ENCODE measurements at regions not wholly inside any gene's neighbourhood (a gene's known extent, or its start where the extent isn't known, plus 50 kb on each side); places are given as distances from the start of the nearest gene placed in this dataset.

DNA sequence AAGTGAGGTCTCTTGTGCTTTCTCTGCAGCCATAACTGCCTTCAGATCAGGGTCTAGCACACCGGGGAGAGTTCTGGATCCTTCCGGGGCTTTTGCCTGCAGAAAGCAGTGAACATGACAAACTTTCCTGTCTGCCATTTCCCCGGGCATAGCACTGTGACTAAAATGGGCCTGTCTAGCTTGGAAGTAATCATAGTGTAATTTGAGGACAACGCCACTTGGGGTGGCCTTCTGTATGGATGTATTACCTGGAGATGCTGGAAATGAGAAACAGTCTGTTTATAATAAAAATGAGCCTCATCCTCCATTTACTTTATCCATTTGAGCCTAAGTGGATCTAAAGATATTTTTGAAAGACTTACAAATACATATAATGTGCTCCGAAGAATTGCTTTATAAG is 453.7 kb downstream of the VRK1 start:
- H3K9me3 ChIP-seq (ENCODE audit: control insufficient read depth in 5 of 5, low read length in 5 of 5) = peaks cover 0 to 7% (median 0%) of the 10 kb centered on the region in 5 donors
- H3K27ac ChIP-seq (ENCODE audit: low read depth, low read length) = no peak overlapping the region
- H3K27me3 ChIP-seq (ENCODE audit: control insufficient read depth in 5 of 5, insufficient read depth in 4 of 5, low read length in 5 of 5) = peaks cover 0 to 5% (median 0%) of the 10 kb centered on the region in 5 donors
- no peak overlapping the region for H3K4me3 ChIP-seq (ENCODE audit: low read depth in 1 of 5, low read length in 5 of 5)
- no peaks in the 10 kb centered on the region for H3K36me3 ChIP-seq (ENCODE audit: control insufficient read depth in 5 of 5, insufficient read depth in 5 of 5, low read length in 5 of 5)
- H3K4me1 ChIP-seq (ENCODE audit: control insufficient read depth in 5 of 5, insufficient read depth in 5 of 5, low read length in 5 of 5) = no peaks in the 10 kb centered on the region
- H3K9ac ChIP-seq (ENCODE audit: low read length in 5 of 5) = no peak overlapping the region

DNA sequence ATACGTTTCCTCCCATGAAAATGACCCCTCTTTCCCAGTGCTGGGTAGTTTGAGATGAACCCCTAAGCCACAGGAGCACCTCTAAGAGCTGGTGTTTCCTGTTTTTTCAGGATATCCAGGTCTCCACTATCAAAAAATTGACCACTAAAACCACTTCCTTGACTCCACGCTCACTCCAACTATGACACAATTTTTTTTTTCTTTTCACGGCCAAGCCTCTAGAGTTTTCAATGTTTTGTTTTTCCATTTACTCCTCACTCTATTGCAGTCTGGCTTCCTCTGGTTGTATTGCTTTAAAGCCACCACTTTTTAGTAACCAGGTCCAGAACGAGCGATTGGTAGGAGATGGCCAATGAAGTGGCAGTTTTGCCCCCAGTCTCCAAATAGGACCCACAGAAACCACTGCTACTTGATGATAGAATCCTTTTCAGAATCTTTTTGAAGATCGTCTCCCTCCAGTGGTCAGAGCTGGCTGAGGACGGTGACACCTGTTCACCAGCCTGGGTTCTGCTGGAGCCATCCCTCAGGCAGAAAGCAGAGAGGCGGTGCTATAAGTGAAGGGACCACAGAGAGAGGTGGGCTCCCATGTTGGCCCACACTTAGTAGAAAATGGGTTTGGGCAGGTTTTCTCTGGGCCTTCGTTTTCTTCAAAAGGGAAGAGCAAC is 454.4 kb downstream of the VRK1 start:
- Histone ChIP-seq H3K36me3 (ENCODE audit: control insufficient read depth in 5 of 5, insufficient read depth in 5 of 5, low read length in 5 of 5) (no peaks in the 10 kb centered on the region), H3K4me1 (ENCODE audit: control insufficient read depth in 5 of 5, insufficient read depth in 5 of 5, low read length in 5 of 5) (no peaks in the 10 kb centered on the region), H3K9me3 (ENCODE audit: control insufficient read depth in 5 of 5, low read length in 5 of 5) (peaks cover 0 to 7% (median 2%) of the 10 kb centered on the region in 5 donors), H3K9ac (ENCODE audit: low read length in 5 of 5) (no peak overlapping the region), H3K27me3 (ENCODE audit: control insufficient read depth in 5 of 5, insufficient read depth in 4 of 5, low read length in 5 of 5) (peaks cover 0 to under 1% (median 0%) of the 10 kb centered on the region in 5 donors), H3K4me3 (ENCODE audit: low read depth in 1 of 5, low read length in 5 of 5) (no peak overlapping the region), H3K27ac (ENCODE audit: low read depth, low read length) (no peak overlapping the region)

DNA sequence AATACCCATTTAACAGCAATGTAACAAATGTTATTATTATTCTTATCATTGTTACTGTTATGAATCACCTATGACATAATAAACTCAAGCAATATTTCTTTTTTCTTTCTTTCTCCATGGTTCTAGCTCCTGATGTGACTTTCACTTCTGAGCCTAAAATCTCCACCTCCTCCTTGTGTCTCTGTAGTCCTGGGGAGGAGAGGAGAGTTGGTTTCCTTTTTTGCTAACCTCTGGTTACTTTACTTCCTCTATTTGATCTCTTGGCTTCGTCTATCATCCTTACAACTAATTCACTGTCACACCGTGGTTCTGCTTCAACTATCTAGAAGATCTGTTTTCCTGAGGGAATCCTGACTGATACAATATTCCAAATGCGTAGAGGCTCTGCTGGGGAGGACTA is 456.6 kb downstream of the VRK1 start:
- Histone ChIP-seq H3K4me1 (ENCODE audit: control insufficient read depth in 5 of 5, insufficient read depth in 5 of 5, low read length in 5 of 5) (no peaks in the 10 kb centered on the region), H3K9me3 (ENCODE audit: control insufficient read depth in 5 of 5, low read length in 5 of 5) (peaks cover 0 to 7% (median 2%) of the 10 kb centered on the region in 5 donors), H3K9ac (ENCODE audit: low read length in 5 of 5) (no peak overlapping the region), H3K27ac (ENCODE audit: low read depth, low read length) (no peak overlapping the region), H3K4me3 (ENCODE audit: low read depth in 1 of 5, low read length in 5 of 5) (no peak overlapping the region), H3K36me3 (ENCODE audit: control insufficient read depth in 5 of 5, insufficient read depth in 5 of 5, low read length in 5 of 5) (no peaks in the 10 kb centered on the region), H3K27me3 (ENCODE audit: control insufficient read depth in 5 of 5, insufficient read depth in 4 of 5, low read length in 5 of 5) (no peaks in the 10 kb centered on the region)

DNA sequence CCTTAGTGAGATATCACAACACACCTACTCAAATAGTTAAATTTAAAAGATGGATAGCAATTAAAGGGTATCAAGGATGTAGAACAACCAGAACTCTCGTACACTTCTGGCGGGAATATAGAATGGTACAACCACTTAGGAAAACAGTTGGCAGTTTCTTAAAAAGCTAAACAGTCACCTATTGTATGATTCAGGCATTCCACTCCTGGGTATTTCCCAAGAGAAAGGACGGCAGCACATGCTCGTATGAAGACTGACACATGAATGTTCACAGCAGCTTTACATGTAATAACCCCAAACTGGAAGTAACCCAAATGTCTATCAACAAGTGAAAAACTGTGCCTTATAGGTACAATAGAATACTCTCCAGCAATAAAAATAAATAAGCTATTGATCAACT is 465.2 kb downstream of the VRK1 start:
- peaks cover 0 to 6% (median 4%) of the 10 kb centered on the region in 5 donors for H3K9me3 ChIP-seq (ENCODE audit: control insufficient read depth in 5 of 5, low read length in 5 of 5)
- H3K27ac ChIP-seq (ENCODE audit: low read depth, low read length) = no peak overlapping the region
- no peak overlapping the region for H3K4me3 ChIP-seq (ENCODE audit: low read depth in 1 of 5, low read length in 5 of 5)
- H3K9ac ChIP-seq (ENCODE audit: low read length in 5 of 5) = no peak overlapping the region
- H3K36me3 ChIP-seq (ENCODE audit: control insufficient read depth in 5 of 5, insufficient read depth in 5 of 5, low read length in 5 of 5) = no peaks in the 10 kb centered on the region
- no peaks in the 10 kb centered on the region for H3K4me1 ChIP-seq (ENCODE audit: control insufficient read depth in 5 of 5, insufficient read depth in 5 of 5, low read length in 5 of 5)
- no peaks in the 10 kb centered on the region for H3K27me3 ChIP-seq (ENCODE audit: control insufficient read depth in 5 of 5, insufficient read depth in 4 of 5, low read length in 5 of 5)

DNA sequence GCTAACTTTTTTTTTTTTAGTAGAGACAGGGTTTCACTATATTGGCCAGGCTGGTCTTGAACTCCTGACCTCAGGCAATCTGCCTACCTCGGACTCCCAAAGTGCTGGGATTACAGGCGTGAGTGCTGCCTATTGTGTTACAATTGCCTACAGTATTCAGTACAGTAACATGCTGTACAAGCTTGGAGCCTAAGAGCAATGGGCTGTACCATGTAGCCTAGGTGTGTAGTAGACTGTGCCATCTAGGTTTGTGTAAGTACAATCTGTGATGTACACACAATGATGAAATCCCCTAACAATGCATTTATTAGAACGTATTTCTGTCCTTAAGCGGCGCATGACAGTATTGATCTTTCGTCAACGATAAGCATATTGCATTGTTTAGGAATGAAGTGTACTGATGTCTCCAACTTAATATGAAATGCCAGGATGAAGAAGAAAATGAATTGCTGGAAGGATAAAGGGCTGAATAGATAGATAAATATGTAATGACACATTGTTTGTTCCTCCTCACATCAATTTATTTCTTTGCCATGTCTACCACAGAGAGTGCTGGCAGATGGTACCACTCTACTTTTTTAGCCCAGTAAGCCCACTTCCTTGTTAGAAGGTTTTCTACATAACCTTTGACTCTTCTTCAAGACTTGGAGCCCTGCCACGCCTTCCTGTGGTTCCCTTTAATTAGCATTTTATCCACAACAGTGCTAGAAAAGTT is 467.5 kb downstream of the VRK1 start:
- H3K27me3 ChIP-seq (ENCODE audit: control insufficient read depth in 5 of 5, insufficient read depth in 4 of 5, low read length in 5 of 5) = no peaks in the 10 kb centered on the region
- H3K9me3 ChIP-seq (ENCODE audit: control insufficient read depth in 5 of 5, low read length in 5 of 5) = peaks cover 0 to 6% (median 4%) of the 10 kb centered on the region in 5 donors
- H3K36me3 ChIP-seq (ENCODE audit: control insufficient read depth in 5 of 5, insufficient read depth in 5 of 5, low read length in 5 of 5) = no peaks in the 10 kb centered on the region
- no peak overlapping the region for H3K27ac ChIP-seq (ENCODE audit: low read depth, low read length)
- H3K4me1 ChIP-seq (ENCODE audit: control insufficient read depth in 5 of 5, insufficient read depth in 5 of 5, low read length in 5 of 5) = no peaks in the 10 kb centered on the region
- no peak overlapping the region for H3K9ac ChIP-seq (ENCODE audit: low read length in 5 of 5)
- H3K4me3 ChIP-seq (ENCODE audit: low read depth in 1 of 5, low read length in 5 of 5) = no peak overlapping the region

DNA sequence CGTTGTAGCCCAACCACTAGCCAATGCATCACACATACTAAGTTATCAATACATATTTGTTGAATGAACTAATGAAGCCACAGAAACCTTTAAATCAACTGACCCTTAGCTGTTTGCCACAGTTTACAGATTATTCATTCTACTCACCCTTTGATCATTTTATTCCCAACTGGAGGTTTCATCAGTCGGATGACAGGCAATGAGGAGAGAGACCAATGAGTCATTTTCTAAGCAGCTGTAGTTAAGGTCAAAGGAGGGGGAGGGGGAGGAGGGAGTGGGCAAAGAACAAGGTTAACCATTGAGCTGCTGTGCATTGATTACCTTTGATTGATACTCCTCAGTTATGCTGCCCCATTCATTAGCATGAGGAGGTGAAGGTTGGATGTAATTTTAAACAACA is 469.5 kb downstream of the VRK1 start:
- Histone ChIP-seq H3K9me3 (ENCODE audit: control insufficient read depth in 5 of 5, low read length in 5 of 5) (peaks cover 0 to 6% (median 4%) of the 10 kb centered on the region in 5 donors), H3K9ac (ENCODE audit: low read length in 5 of 5) (no peak overlapping the region), H3K27ac (ENCODE audit: low read depth, low read length) (no peak overlapping the region), H3K4me1 (ENCODE audit: control insufficient read depth in 5 of 5, insufficient read depth in 5 of 5, low read length in 5 of 5) (no peaks in the 10 kb centered on the region), H3K36me3 (ENCODE audit: control insufficient read depth in 5 of 5, insufficient read depth in 5 of 5, low read length in 5 of 5) (no peaks in the 10 kb centered on the region), H3K4me3 (ENCODE audit: low read depth in 1 of 5, low read length in 5 of 5) (no peak overlapping the region), H3K27me3 (ENCODE audit: control insufficient read depth in 5 of 5, insufficient read depth in 4 of 5, low read length in 5 of 5) (no peaks in the 10 kb centered on the region)

DNA sequence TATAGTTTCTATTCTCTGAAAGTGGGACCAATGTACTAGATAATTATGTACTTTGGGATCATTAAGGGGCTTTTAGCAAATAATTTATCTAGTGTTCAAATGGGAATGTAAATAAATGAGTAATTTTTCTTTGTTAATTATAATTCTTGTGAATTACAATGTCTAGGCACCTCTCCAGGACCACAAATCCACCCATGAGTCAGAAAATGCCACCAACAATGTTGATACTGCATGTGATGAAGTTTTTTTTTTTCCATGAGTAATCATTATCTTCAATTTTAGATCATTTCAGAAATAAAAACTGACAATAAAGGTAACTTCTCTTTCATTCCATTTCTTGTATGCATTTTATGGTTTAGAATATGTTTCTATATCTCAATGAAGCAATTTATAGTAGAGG is 470.3 kb downstream of the VRK1 start:
- Histone ChIP-seq H3K36me3 (ENCODE audit: control insufficient read depth in 5 of 5, insufficient read depth in 5 of 5, low read length in 5 of 5) (no peaks in the 10 kb centered on the region), H3K9ac (ENCODE audit: low read length in 5 of 5) (no peak overlapping the region), H3K27ac (ENCODE audit: low read depth, low read length) (no peak overlapping the region), H3K4me3 (ENCODE audit: low read depth in 1 of 5, low read length in 5 of 5) (no peak overlapping the region), H3K4me1 (ENCODE audit: control insufficient read depth in 5 of 5, insufficient read depth in 5 of 5, low read length in 5 of 5) (no peaks in the 10 kb centered on the region), H3K9me3 (ENCODE audit: control insufficient read depth in 5 of 5, low read length in 5 of 5) (peaks cover 0 to under 1% (median 0%) of the 10 kb centered on the region in 5 donors), H3K27me3 (ENCODE audit: control insufficient read depth in 5 of 5, insufficient read depth in 4 of 5, low read length in 5 of 5) (no peaks in the 10 kb centered on the region)

DNA sequence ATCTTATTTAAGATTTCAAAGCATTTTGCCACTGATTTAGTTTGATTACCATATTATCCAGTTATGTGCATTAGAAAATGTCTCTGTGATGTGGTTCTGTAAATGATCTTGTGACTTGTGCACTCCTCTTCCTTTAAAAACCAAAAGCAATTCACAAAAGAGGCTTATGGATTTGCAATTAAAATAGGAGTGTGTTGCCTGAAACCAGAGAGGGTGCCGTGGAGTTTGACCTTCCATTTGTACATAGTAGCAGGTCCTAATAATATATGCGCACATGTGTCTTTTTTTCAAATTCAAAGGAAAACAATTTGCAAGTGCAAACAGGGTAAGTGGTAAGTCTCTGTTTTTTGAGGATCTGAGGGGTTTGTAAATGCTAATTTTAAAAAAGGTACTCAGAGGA is 470.9 kb downstream of the VRK1 start:
- Histone ChIP-seq H3K4me3 (ENCODE audit: low read depth in 1 of 5, low read length in 5 of 5) (no peak overlapping the region), H3K36me3 (ENCODE audit: control insufficient read depth in 5 of 5, insufficient read depth in 5 of 5, low read length in 5 of 5) (no peaks in the 10 kb centered on the region), H3K9ac (ENCODE audit: low read length in 5 of 5) (no peak overlapping the region), H3K4me1 (ENCODE audit: control insufficient read depth in 5 of 5, insufficient read depth in 5 of 5, low read length in 5 of 5) (no peaks in the 10 kb centered on the region), H3K27me3 (ENCODE audit: control insufficient read depth in 5 of 5, insufficient read depth in 4 of 5, low read length in 5 of 5) (no peaks in the 10 kb centered on the region), H3K27ac (ENCODE audit: low read depth, low read length) (no peak overlapping the region), H3K9me3 (ENCODE audit: control insufficient read depth in 5 of 5, low read length in 5 of 5) (no peaks in the 10 kb centered on the region)

DNA sequence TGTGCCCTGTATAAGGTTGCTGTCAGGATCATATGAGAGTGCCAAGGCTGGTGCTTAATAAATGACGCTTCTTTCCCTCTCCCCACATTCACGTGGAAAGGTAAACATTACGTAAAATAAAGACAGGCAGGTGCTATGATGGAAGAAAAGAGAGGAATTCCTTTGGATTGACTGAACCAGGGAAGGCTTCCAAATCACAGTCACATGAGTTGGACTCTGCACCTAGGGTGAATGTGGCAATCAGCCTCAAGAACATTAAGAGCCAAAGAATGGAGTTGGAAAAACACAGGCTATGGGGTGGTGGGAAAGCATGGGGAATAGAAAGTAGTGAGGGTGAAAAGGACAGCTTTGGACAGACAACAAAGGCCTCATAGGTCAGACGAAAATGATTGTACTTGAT is 473.1 kb downstream of the VRK1 start:
- peaks cover 0 to 5% (median 3%) of the 10 kb centered on the region in 5 donors for H3K27me3 ChIP-seq (ENCODE audit: control insufficient read depth in 5 of 5, insufficient read depth in 4 of 5, low read length in 5 of 5)
- H3K36me3 ChIP-seq (ENCODE audit: control insufficient read depth in 5 of 5, insufficient read depth in 5 of 5, low read length in 5 of 5) = no peaks in the 10 kb centered on the region
- H3K4me1 ChIP-seq (ENCODE audit: control insufficient read depth in 5 of 5, insufficient read depth in 5 of 5, low read length in 5 of 5) = no peaks in the 10 kb centered on the region
- no peak overlapping the region for H3K9ac ChIP-seq (ENCODE audit: low read length in 5 of 5)
- no peak overlapping the region for H3K4me3 ChIP-seq (ENCODE audit: low read depth in 1 of 5, low read length in 5 of 5)
- H3K27ac ChIP-seq (ENCODE audit: low read depth, low read length) = no peak overlapping the region
- H3K9me3 ChIP-seq (ENCODE audit: control insufficient read depth in 5 of 5, low read length in 5 of 5) = no peaks in the 10 kb centered on the region

DNA sequence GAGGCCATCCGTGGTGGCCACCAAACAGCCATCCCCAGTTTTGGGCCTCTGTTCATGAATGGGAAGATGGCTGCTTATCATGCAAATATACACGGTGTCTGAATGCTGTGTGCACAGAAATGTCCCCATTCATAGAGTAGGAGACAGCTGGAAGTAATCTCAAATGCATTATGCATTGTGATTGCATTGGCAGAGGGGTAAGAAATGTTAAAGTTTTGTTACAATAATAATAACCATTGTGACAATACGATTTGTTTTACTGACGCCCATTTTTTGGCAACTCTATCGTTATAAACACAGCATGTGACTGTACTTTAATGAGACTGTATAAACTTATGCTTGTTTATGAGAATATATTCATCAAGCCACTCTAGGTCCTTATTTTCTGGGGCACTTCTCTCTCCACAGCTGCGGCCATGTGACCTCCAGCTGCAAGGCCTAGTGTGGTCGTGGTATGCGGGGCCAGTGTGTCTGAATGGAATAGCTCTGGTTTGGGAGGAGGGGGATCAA is 474.3 kb downstream of the VRK1 start:
- Histone ChIP-seq H3K27ac (ENCODE audit: low read depth, low read length) (no peak overlapping the region), H3K9ac (ENCODE audit: low read length in 5 of 5) (no peak overlapping the region), H3K4me1 (ENCODE audit: control insufficient read depth in 5 of 5, insufficient read depth in 5 of 5, low read length in 5 of 5) (no peaks in the 10 kb centered on the region)

More for the DNA sequence above, 474.3 kb downstream of the VRK1 start:
- H3K4me3 ChIP-seq (ENCODE audit: low read depth in 1 of 5, low read length in 5 of 5) = no peak overlapping the region
- H3K9me3 ChIP-seq (ENCODE audit: control insufficient read depth in 5 of 5, low read length in 5 of 5) = no peaks in the 10 kb centered on the region
- no peaks in the 10 kb centered on the region for H3K36me3 ChIP-seq (ENCODE audit: control insufficient read depth in 5 of 5, insufficient read depth in 5 of 5, low read length in 5 of 5)
- peaks cover 0 to 10% (median 6%) of the 10 kb centered on the region in 5 donors for H3K27me3 ChIP-seq (ENCODE audit: control insufficient read depth in 5 of 5, insufficient read depth in 4 of 5, low read length in 5 of 5)

Measured in subcutaneous abdominal adipose tissue (tissue), 5 donors.